ENCODE measurements at regions not wholly inside any gene's neighbourhood (a gene's known extent, or its start where the extent isn't known, plus 50 kb on each side); places are given as distances from the start of the nearest gene placed in this dataset.

GRCh38 chr10:31749301-31749700 lies 179.3 kb downstream of the ARHGAP12 start:
- Histone ChIP-seq H3K4me2 (ENCODE audit: low read length) (peak overlapping the region; percentile 39), H3K9ac (ENCODE audit: low read length) (peak overlapping the region; percentile 39; the same call in 1 of the 2 replicates), H2AFZ (ENCODE audit: low read length) (no peak overlapping the region)

DNA sequence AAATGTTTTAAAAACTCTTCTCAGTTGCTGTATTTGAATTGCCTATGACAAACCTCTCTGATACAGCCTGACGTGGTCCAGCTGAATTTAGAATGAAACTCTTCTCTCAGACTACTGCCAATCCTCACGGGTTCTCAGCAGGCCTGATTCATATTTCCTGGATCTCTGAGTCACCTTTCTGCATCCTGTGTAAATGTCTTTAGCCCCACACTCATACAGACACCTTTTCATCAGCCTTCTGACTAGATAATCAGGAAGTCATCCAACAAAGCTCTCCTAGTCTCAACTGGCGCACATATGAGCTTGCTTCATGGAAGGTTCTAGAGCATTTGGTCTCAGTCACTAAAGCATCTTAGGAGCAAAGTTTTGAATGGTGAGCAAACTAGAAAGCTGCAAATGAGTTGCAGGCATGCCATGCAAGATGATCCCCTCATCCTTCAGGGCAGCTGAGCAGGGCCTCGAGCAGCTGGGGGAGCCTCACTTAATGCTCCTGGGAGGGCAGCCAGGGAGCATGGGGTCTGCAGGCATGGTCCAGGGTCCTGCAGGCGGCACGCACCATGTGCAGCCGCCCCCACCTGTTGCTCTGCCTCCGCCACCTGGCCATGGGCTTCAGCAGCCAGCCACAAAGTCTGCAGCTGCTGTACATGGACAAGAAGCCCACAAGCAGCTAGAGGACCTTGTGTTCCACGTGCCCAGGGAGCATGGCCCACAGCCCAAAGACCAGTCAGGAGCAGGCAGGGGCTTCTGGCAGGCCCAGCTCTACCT lies 182.8 kb downstream of the ARHGAP12 start:
- Histone ChIP-seq H3K4me3 (ENCODE audit: low read depth, low read length, poor library complexity, severe bottlenecking) (no peak overlapping the region), H3K4me2 (ENCODE audit: low read length) (no peak overlapping the region), H3K9ac (ENCODE audit: low read length) (no peak overlapping the region), H3K9me2 (ENCODE audit: low read depth, low read length) (no peaks in the 10 kb centered on the region), H3K36me3 (ENCODE audit: insufficient read depth, low read length) (no peaks in the 10 kb centered on the region), H3K79me2 (ENCODE audit: insufficient read depth, low read length) (no peaks in the 10 kb centered on the region), H3K27me3 (ENCODE audit: insufficient read depth, low read length) (no peaks in the 10 kb centered on the region), H4K20me1 (ENCODE audit: insufficient read depth, low read length) (no peaks in the 10 kb centered on the region), H3F3A (ENCODE audit: insufficient read depth, low read length) (no peaks in the 10 kb centered on the region), H3K9me3 (ENCODE audit: low read length) (no peaks in the 10 kb centered on the region), H3K27ac (ENCODE audit: low read depth, low read length, poor library complexity, severe bottlenecking) (no peak overlapping the region), H2AFZ (ENCODE audit: low read length) (no peak overlapping the region), H3K4me1 (ENCODE audit: insufficient read depth, low read length, severe bottlenecking) (peaks cover 27% of the 10 kb centered on the region)
- TF ChIP-seq EZH2 (IDR thresholded peaks at IDR 0.05; ENCODE audit: borderline replicate concordance, low read length): no peak
- no peak for TF ChIP-seq CTCF (IDR thresholded peaks at IDR 0.05; ENCODE audit: low read length)

More at GRCh38 chr10:31749301-31749700, 179.3 kb downstream of the ARHGAP12 start:
- Histone ChIP-seq H3K36me3 (ENCODE audit: insufficient read depth, low read length) (no peaks in the 10 kb centered on the region), H3K27ac (ENCODE audit: low read depth, low read length, poor library complexity, severe bottlenecking) (peak overlapping the region; percentile 83), H3K4me1 (ENCODE audit: insufficient read depth, low read length, severe bottlenecking) (peaks cover 61% of the 10 kb centered on the region), H3K27me3 (ENCODE audit: insufficient read depth, low read length) (no peaks in the 10 kb centered on the region), H3K9me3 (ENCODE audit: low read length) (no peaks in the 10 kb centered on the region), H3K4me3 (ENCODE audit: low read depth, low read length, poor library complexity, severe bottlenecking) (no peak overlapping the region), H4K20me1 (ENCODE audit: insufficient read depth, low read length) (no peaks in the 10 kb centered on the region), H3K9me2 (ENCODE audit: low read depth, low read length) (no peaks in the 10 kb centered on the region), H3F3A (ENCODE audit: insufficient read depth, low read length) (no peaks in the 10 kb centered on the region), H3K79me2 (ENCODE audit: insufficient read depth, low read length) (no peaks in the 10 kb centered on the region)
- TF ChIP-seq CTCF (IDR thresholded peaks at IDR 0.05; ENCODE audit: low read length) (no peak), EZH2 (IDR thresholded peaks at IDR 0.05; ENCODE audit: borderline replicate concordance, low read length) (no peak)

DNA sequence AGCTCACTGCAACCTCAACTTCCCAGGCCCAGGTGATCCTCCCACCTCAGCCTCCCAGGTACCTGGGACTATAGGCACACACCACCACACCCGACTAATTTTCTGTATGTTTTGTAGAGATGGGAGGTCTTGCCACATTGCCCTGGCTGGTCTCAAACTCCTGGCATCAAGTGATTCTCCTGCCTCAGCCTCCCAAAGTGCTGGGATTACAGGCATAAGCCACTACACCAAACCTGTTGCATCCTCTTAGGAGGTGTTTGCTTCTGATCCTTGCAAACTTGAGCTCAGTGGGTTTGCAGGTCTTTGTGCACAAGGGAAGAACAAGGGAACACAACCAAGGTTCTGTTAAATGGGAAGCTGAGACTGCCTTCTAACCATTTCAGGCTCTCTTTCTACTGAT lies 184.6 kb downstream of the ARHGAP12 start:
- Histone ChIP-seq H3K9me2 (ENCODE audit: low read depth, low read length) (no peaks in the 10 kb centered on the region), H3K4me1 (ENCODE audit: insufficient read depth, low read length, severe bottlenecking) (peaks cover 9% of the 10 kb centered on the region), H3K79me2 (ENCODE audit: insufficient read depth, low read length) (no peaks in the 10 kb centered on the region), H3F3A (ENCODE audit: insufficient read depth, low read length) (no peaks in the 10 kb centered on the region), H3K4me3 (ENCODE audit: low read depth, low read length, poor library complexity, severe bottlenecking) (no peak overlapping the region), H3K27ac (ENCODE audit: low read depth, low read length, poor library complexity, severe bottlenecking) (no peak overlapping the region), H3K9ac (ENCODE audit: low read length) (no peak overlapping the region), H4K20me1 (ENCODE audit: insufficient read depth, low read length) (no peaks in the 10 kb centered on the region), H2AFZ (ENCODE audit: low read length) (no peak overlapping the region), H3K36me3 (ENCODE audit: insufficient read depth, low read length) (no peaks in the 10 kb centered on the region), H3K9me3 (ENCODE audit: low read length) (no peaks in the 10 kb centered on the region), H3K27me3 (ENCODE audit: insufficient read depth, low read length) (no peaks in the 10 kb centered on the region), H3K4me2 (ENCODE audit: low read length) (no peak overlapping the region)
- no peak for TF ChIP-seq EZH2 (IDR thresholded peaks at IDR 0.05; ENCODE audit: borderline replicate concordance, low read length)
- no peak for TF ChIP-seq CTCF (IDR thresholded peaks at IDR 0.05; ENCODE audit: low read length)

Measured in OCI-LY1 (cell line).